K562 (cell line): ENCODE measurements at regions not wholly inside any gene's neighbourhood (a gene's known extent, or its start where the extent isn't known, plus 50 kb on each side); places are given as distances from the start of the nearest gene placed in this dataset.
"Not testable (repeated sequence)": the region's sequence is repeated elsewhere in the genome, so short reads cannot be mapped to it uniquely, and the experiment has no call there.

ENCODE experiments used
- ATAC-seq: fragments of 200-7000 bp; cut with Tn5 transposase; 3 replicates; pipeline ENCODE4 v1.9.1; 2020; ENCODE audit warnings: moderate library complexity
- BruUV-seq: library from RNA; stranded (reverse); fragments of 400-500 nt; replicated peaks from 2 replicates; lab custom pipeline; 2021; lab: Mats Ljungman, UMichigan
- CTCF ChIA-PET: fragments of 300-600 bp; formaldehyde crosslinking; extraction: SDS; loops from one replicate; lab custom pipeline; 2021; ENCODE audit warnings: low intra/inter-chr PET ratio; lab: Yijun Ruan, JAX
- POLR2A ChIA-PET: fragments of 300-600, 350-650 bp; sonication (Branson Sonifier 250); formaldehyde crosslinking; extraction: SDS; loops from one replicate; lab custom pipeline; 2021; ENCODE audit warnings: antibody characterized with exemption, inconsistent platforms; lab: Yijun Ruan, JAX
- DNase-seq, 4 experiments: peaks; one replicate each; pipeline versions ENCODE4 v3.0.0 to v3.0.0-alpha.2; 2011 to 2018; ENCODE audit warnings: low spot score in 3 of 4, mixed read lengths in 3 of 4; ENCODE audit errors: extremely low read depth in 1 of 4
- FAIRE-seq: peaks from 2 replicates; lab custom pipeline; 2011; peaks lifted over from hg19 to GRCh38; lab: Jason Lieb, UNC
- H2AFZ ChIP-seq: 2 replicates; pipeline ENCODE4 v1.6.0; 2011; ENCODE audit warnings: low read depth, low read length, control low read depth, inconsistent platforms
- H3K27ac ChIP-seq: fragments of 200-600 bp; 3 replicates; pipeline ENCODE4 v1.8.0; 2011; ENCODE audit warnings: low read depth, mild to moderate bottlenecking, control low read depth, inconsistent platforms, low read length, moderate library complexity, mixed read lengths; ENCODE audit errors: extremely low read depth
- H3K27me3 ChIP-seq, 2 experiments: fragments of 300-600 bp in 1 of 2; 2 replicates in 1 of 2; 3 replicates in 1 of 2; pipeline versions ENCODE4 v1.6.0 to v1.8.0; 2011; ENCODE audit warnings: inconsistent platforms in 2 of 2, low read length in 2 of 2, mild to moderate bottlenecking in 1 of 2, mixed read lengths in 1 of 2, moderate library complexity in 1 of 2; ENCODE audit not compliant: control insufficient read depth in 2 of 2, insufficient read depth in 2 of 2
- H3K36me3 ChIP-seq: fragments of 300-600 bp; 3 replicates; pipeline ENCODE4 v1.8.0; 2011; ENCODE audit warnings: mild to moderate bottlenecking, low read length, inconsistent platforms; ENCODE audit not compliant: control insufficient read depth, insufficient read depth
- H3K4me1 ChIP-seq, 2 experiments: fragments of 200-600 bp in 1 of 2; replicated peaks in 1 of 2; 2 replicates in 1 of 2; 3 replicates in 1 of 2; pipeline versions ENCODE4 v1.5.1 to v1.8.0; 2011; ENCODE audit warnings: inconsistent platforms in 2 of 2, low read length in 2 of 2, mild to moderate bottlenecking in 1 of 2, mixed read lengths in 1 of 2, moderate library complexity in 1 of 2; ENCODE audit not compliant: control insufficient read depth in 2 of 2, insufficient read depth in 2 of 2
- H3K4me2 ChIP-seq: 2 replicates; pipeline ENCODE4 v1.6.1; 2011; ENCODE audit warnings: low read length, control low read depth, inconsistent platforms, mixed read lengths; ENCODE audit not compliant: insufficient read depth
- H3K4me3 ChIP-seq: fragments of 200-600 bp; sonication (generic), shearing (Covaris generic); 2 replicates; pipeline ENCODE4 v1.5.1; 2016; ENCODE audit warnings: control low read depth, inconsistent platforms
- H3K79me2 ChIP-seq: fragments of 200-600 bp; 3 replicates; pipeline ENCODE4 v1.8.0; 2011; ENCODE audit warnings: low read length, inconsistent platforms; ENCODE audit not compliant: control insufficient read depth, insufficient read depth
- H3K9ac ChIP-seq, 2 experiments: 2 replicates each; pipeline versions ENCODE4 v1.6.0 to v1.6.1; 2011; ENCODE audit warnings: low read depth in 2 of 2, low read length in 2 of 2, control low read depth in 1 of 2, inconsistent platforms in 1 of 2, mild to moderate bottlenecking in 1 of 2, mixed read lengths in 1 of 2; ENCODE audit not compliant: insufficient read depth in 1 of 2
- H3K9me1 ChIP-seq: one replicate; pipeline ENCODE4 v1.6.0; 2011; ENCODE audit warnings: inconsistent platforms, mild to moderate bottlenecking, low read length, moderate library complexity; ENCODE audit not compliant: control insufficient read depth, insufficient read depth
- H3K9me3 ChIP-seq: replicated peaks from 2 replicates; pipeline ENCODE4 v1.5.1; 2011; ENCODE audit warnings: low read depth, low read length, inconsistent platforms; ENCODE audit not compliant: control insufficient read depth, insufficient read depth
- H4K20me1 ChIP-seq: replicated peaks from 2 replicates; pipeline ENCODE4 v1.6.1; 2011; ENCODE audit warnings: low read length, inconsistent platforms, mixed read lengths; ENCODE audit not compliant: control insufficient read depth, insufficient read depth
- WGBS: fragments of 100-300 bp; shearing (Covaris generic); methylation state at CpG from one replicate; pipeline ENCODE4 v1.1.6; 2016; ENCODE audit warnings: low coverage, mixed read lengths; ENCODE audit not compliant: insufficient coverage; ENCODE audit errors: missing lambda C conversion rate; 5-methylcytosine and 5-hydroxymethylcytosine counted together
- in situ Hi-C: fragments of 300-500 bp; cut with MboI; formaldehyde crosslinking; loops from 4 replicates; pipeline ENCODE4 v1.15.0; 2018; ENCODE audit warnings: inconsistent platforms, mixed read lengths
- intact Hi-C: fragments of 100-400 bp; cut with micrococcal nuclease; formaldehyde crosslinking; loops from 2 replicates; pipeline ENCODE4 v1.14.2; 2022

DNA sequence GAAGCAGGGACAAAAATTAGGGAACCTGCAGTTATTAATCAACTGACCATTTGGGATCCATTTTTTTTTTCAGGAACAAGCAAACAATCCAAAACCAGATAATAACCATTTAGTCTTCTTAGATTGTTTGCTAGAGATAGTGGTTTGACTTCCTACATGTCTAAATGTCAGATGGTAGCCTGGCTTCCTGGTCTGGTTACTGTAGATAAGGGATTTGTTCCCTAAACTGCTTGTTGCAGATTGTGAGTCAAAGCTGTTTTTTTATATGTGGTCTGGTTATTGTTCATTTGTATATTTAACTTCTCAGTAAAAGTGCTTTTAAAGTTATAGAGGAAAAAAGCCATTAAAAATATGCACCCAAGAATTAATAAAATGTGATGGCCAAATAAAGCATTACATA is 921.0 kb downstream of the PRIM2 start:
- H3K27ac ChIP-seq, H3K79me2 ChIP-seq, CTCF ChIA-PET, BruUV-seq, POLR2A ChIA-PET, H3K9me3 ChIP-seq, DNase-seq, H3K4me1 ChIP-seq, H3K36me3 ChIP-seq, ATAC-seq, H4K20me1 ChIP-seq, H3K9ac ChIP-seq, intact Hi-C loops, H3K4me3 ChIP-seq, in situ Hi-C loops, H3K9me1 ChIP-seq, H2AFZ ChIP-seq, H3K27me3 ChIP-seq, H3K4me2 ChIP-seq: not testable (repeated sequence)
- FAIRE-seq, result peak; percentile 65

DNA sequence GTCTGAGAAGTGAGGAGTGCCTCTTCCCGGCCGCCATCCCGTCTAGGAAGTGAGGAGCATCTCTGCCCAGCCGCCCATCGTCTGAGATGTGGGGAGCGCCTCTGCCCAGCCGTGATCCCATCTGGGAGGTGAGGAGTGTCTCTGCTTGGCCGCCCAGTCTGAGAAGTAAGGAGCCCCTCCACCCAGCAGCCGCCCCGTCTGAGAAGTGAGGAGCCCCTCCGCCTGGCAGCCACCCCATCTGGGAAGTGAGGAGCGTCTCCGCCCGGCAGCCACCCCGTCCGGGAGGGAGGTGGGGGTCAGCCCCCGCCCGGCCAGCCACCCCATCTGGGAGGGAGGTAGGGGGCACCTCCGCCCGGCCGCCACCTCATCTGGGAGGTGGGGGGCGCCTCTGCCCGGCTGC is 940.2 kb downstream of the PRIM2 start:
- H3K79me2 ChIP-seq, intact Hi-C loops, POLR2A ChIA-PET, H3K9ac ChIP-seq, H3K36me3 ChIP-seq, H3K4me2 ChIP-seq, H3K9me3 ChIP-seq, H3K4me3 ChIP-seq, CTCF ChIA-PET, in situ Hi-C loops, DNase-seq, H3K27ac ChIP-seq, BruUV-seq, H3K27me3 ChIP-seq, H3K9me1 ChIP-seq, H2AFZ ChIP-seq, FAIRE-seq, H3K4me1 ChIP-seq, ATAC-seq, H4K20me1 ChIP-seq: not testable (repeated sequence)
- 7% methylated on average over 6 of the region's 23 CpGs for WGBS
